ENCODE measurements at regions not wholly inside any gene's neighbourhood (a gene's known extent, or its start where the extent isn't known, plus 50 kb on each side); places are given as distances from the start of the nearest gene placed in this dataset.

DNA sequence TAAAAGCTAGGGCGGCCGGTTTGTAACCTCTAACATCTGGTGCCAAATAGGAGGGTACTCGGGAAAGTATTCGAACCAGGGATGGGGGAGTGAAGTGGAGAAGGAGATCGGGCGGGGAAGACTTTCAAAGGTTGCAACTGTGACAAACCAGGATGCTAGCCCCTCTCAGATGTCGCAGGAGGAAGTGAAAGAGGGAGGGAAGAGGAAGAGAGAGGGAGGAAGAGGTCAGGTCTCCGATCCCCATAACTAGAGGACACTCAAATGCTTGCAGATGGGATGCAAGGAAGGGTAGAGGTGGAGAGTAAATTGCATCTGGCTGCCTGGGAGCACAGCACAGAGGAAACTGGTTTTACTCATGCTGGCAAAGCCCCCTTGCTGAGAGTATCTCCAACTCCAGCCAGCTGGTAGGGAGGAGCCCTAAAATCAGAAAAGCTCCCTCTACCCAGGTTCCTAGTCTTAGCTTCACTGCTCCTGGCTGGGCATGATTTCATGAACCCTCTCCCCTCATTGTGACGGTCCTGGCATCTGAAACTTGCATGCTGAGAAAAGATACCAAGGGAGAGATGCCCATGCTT lies 696.7 kb upstream of the TBX3 start:
- H3K9me3 ChIP-seq (ENCODE audit: insufficient read depth, low read depth, low read length): peaks cover 4% of the 10 kb centered on the region; the same call in 1 of the 2 replicates
- no peaks in the 10 kb centered on the region for H3K36me3 ChIP-seq (ENCODE audit: insufficient read depth, low read length)
- no peaks in the 10 kb centered on the region for H3K9me2 ChIP-seq (replicated peaks; ENCODE audit: low read depth, low read length)
- H3K79me2 ChIP-seq (ENCODE audit: insufficient read depth, low read length): no peaks in the 10 kb centered on the region
- H3K4me3 ChIP-seq (ENCODE audit: low read length, poor library complexity, severe bottlenecking): no peak overlapping the region
- no peaks in the 10 kb centered on the region for H4K20me1 ChIP-seq (ENCODE audit: insufficient read depth, low read length, poor library complexity, severe bottlenecking)
- no peaks in the 10 kb centered on the region for H3F3A ChIP-seq (ENCODE audit: low read depth)
- H3K4me1 ChIP-seq (ENCODE audit: insufficient read depth, low read length, poor library complexity, severe bottlenecking): no peaks in the 10 kb centered on the region
- H3K4me2 ChIP-seq (ENCODE audit: low read depth, low read length, poor library complexity, severe bottlenecking): no peak overlapping the region
- no peak overlapping the region for H3K9ac ChIP-seq (ENCODE audit: low read depth, low read length, poor library complexity, severe bottlenecking)
- no peaks in the 10 kb centered on the region for H3K27me3 ChIP-seq (ENCODE audit: insufficient read depth, low read length, poor library complexity, severe bottlenecking)
- TF ChIP-seq, protein P1, sequence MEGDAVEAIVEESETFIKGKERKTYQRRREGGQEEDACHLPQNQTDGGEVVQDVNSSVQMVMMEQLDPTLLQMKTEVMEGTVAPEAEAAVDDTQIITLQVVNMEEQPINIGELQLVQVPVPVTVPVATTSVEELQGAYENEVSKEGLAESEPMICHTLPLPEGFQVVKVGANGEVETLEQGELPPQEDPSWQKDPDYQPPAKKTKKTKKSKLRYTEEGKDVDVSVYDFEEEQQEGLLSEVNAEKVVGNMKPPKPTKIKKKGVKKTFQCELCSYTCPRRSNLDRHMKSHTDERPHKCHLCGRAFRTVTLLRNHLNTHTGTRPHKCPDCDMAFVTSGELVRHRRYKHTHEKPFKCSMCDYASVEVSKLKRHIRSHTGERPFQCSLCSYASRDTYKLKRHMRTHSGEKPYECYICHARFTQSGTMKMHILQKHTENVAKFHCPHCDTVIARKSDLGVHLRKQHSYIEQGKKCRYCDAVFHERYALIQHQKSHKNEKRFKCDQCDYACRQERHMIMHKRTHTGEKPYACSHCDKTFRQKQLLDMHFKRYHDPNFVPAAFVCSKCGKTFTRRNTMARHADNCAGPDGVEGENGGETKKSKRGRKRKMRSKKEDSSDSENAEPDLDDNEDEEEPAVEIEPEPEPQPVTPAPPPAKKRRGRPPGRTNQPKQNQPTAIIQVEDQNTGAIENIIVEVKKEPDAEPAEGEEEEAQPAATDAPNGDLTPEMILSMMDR (conservative IDR thresholded peaks at IDR 0.05; ENCODE audit: low read length): no peak
- TF ChIP-seq EZH2phosphoT487 (IDR thresholded peaks at IDR 0.05; ENCODE audit: borderline replicate concordance): no peak
- H2AFZ ChIP-seq (ENCODE audit: low read length): no peak overlapping the region

DNA sequence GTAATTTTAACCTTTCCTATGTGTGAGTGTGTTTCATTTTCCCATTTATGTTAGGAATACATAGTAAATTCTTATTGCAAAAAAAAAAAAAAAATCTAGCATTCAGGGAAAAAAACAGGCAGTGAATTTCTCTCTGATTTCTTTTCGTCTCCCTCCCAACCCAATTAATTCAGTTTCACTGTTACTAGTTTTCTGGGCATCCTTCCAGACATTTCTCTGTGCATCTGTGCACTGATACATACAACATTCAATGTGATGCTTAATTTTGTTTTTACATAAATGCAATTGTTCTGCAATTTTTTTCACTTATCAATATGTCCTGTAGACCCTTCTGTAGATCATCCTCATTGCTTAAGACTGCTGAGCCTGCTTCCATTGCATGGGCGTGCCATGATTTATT lies 694.3 kb upstream of the TBX3 start:
- Histone ChIP-seq H3K9me2 (replicated peaks; ENCODE audit: low read depth, low read length) (no peaks in the 10 kb centered on the region), H2AFZ (ENCODE audit: low read length) (no peak overlapping the region), H3K36me3 (ENCODE audit: insufficient read depth, low read length) (no peaks in the 10 kb centered on the region), H3K4me3 (ENCODE audit: low read length, poor library complexity, severe bottlenecking) (no peak overlapping the region), H3K4me2 (ENCODE audit: low read depth, low read length, poor library complexity, severe bottlenecking) (no peak overlapping the region), H3K9ac (ENCODE audit: low read depth, low read length, poor library complexity, severe bottlenecking) (no peak overlapping the region), H4K20me1 (ENCODE audit: insufficient read depth, low read length, poor library complexity, severe bottlenecking) (no peaks in the 10 kb centered on the region), H3K27me3 (ENCODE audit: insufficient read depth, low read length, poor library complexity, severe bottlenecking) (no peaks in the 10 kb centered on the region), H3K4me1 (ENCODE audit: insufficient read depth, low read length, poor library complexity, severe bottlenecking) (no peaks in the 10 kb centered on the region), H3F3A (ENCODE audit: low read depth) (no peaks in the 10 kb centered on the region), H3K9me3 (ENCODE audit: insufficient read depth, low read depth, low read length) (peaks cover 4% of the 10 kb centered on the region; the same call in 1 of the 2 replicates), H3K79me2 (ENCODE audit: insufficient read depth, low read length) (no peaks in the 10 kb centered on the region)
- TF ChIP-seq EZH2phosphoT487 (IDR thresholded peaks at IDR 0.05; ENCODE audit: borderline replicate concordance): no peak
- TF ChIP-seq, protein P1 (conservative IDR thresholded peaks at IDR 0.05; ENCODE audit: low read length): no peak

DNA sequence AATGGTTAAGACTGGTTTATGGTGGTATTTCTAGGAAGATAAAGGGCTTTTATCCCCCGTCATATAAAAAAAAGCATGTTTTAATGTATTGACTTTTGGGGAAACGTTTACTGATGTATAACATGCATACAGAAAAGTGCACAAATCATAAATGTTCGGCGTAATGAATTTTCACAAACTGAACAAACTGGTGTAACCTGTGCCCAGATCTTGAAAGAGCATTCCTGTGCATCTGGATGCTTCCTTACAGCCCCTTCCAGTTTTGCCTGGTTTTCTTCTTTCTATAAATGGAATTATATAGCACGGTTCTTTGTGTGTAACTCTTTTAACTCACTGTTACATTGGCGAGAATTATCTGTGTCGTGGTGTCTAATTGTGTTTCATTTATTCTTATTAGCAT lies 693.8 kb upstream of the TBX3 start:
- H3K9me2 ChIP-seq (replicated peaks; ENCODE audit: low read depth, low read length): no peaks in the 10 kb centered on the region
- H2AFZ ChIP-seq (ENCODE audit: low read length): no peak overlapping the region
- no peak overlapping the region for H3K9ac ChIP-seq (ENCODE audit: low read depth, low read length, poor library complexity, severe bottlenecking)
- no peak for TF ChIP-seq EZH2phosphoT487 (IDR thresholded peaks at IDR 0.05; ENCODE audit: borderline replicate concordance)
- TF ChIP-seq, protein P1 (conservative IDR thresholded peaks at IDR 0.05; ENCODE audit: low read length): no peak
- peaks cover 4% of the 10 kb centered on the region; the same call in 1 of the 2 replicates for H3K9me3 ChIP-seq (ENCODE audit: insufficient read depth, low read depth, low read length)
- H3F3A ChIP-seq (ENCODE audit: low read depth): no peaks in the 10 kb centered on the region
- no peaks in the 10 kb centered on the region for H3K27me3 ChIP-seq (ENCODE audit: insufficient read depth, low read length, poor library complexity, severe bottlenecking)
- no peak overlapping the region for H3K4me2 ChIP-seq (ENCODE audit: low read depth, low read length, poor library complexity, severe bottlenecking)
- H4K20me1 ChIP-seq (ENCODE audit: insufficient read depth, low read length, poor library complexity, severe bottlenecking): no peaks in the 10 kb centered on the region
- no peaks in the 10 kb centered on the region for H3K79me2 ChIP-seq (ENCODE audit: insufficient read depth, low read length)
- H3K4me3 ChIP-seq (ENCODE audit: low read length, poor library complexity, severe bottlenecking): no peak overlapping the region
- no peaks in the 10 kb centered on the region for H3K4me1 ChIP-seq (ENCODE audit: insufficient read depth, low read length, poor library complexity, severe bottlenecking)
- no peaks in the 10 kb centered on the region for H3K36me3 ChIP-seq (ENCODE audit: insufficient read depth, low read length)

Data from Loucy (cell line).